ENCODE measurements at regions not wholly inside any gene's neighbourhood (a gene's known extent, or its start where the extent isn't known, plus 50 kb on each side); places are given as distances from the start of the nearest gene placed in this dataset.

DNA sequence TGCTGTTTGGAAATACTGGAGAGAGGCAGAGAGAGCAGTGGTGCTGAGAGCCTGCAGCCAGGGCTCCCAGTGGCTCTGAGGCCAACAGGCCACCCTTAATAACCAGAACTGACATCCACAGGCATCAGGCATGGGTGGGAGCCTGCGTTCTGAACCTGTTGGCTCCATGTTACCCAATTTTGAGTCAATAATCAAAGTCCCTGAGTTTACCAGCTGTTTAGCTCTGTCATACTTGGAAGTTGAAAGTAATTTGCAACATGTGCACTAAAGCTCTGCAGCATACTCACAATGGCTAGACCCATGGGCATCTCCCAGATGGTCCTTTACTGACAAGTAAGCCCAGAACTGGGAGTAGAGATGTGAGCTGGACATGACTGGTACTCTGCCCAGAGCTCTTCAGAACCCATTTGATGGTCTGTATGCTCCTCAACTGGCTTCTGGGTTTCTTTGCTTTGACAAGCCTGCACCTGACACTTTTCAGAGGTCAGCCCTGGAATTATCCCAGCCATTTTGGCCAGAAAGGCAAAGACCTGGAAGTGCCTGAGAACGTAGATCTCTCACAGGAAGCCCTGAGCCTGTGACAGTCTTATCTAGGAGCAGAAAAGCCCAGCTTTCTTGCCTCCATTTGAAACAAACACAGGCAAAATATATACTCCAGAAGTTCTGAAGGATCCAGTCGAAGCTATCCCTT, 122.4 kb upstream of the CITED2 start:
- H3K27ac ChIP-seq (ENCODE audit: low read depth, low read length) = no peak overlapping the region
- no peaks in the 10 kb centered on the region for H3K36me3 ChIP-seq (ENCODE audit: control insufficient read depth, insufficient read depth, low read length)
- no peaks in the 10 kb centered on the region for H3K27me3 ChIP-seq (ENCODE audit: control insufficient read depth, insufficient read depth, low read length)
- peaks cover 14% of the 10 kb centered on the region for H3K4me1 ChIP-seq (ENCODE audit: control insufficient read depth, insufficient read depth, low read length)
- no peak overlapping the region for H3K9ac ChIP-seq (ENCODE audit: low read length)
- no peak overlapping the region for H3K4me3 ChIP-seq (ENCODE audit: low read depth, low read length)
- peaks cover 7% of the 10 kb centered on the region for H3K9me3 ChIP-seq (ENCODE audit: control insufficient read depth, insufficient read depth, low read depth, low read length)

DNA sequence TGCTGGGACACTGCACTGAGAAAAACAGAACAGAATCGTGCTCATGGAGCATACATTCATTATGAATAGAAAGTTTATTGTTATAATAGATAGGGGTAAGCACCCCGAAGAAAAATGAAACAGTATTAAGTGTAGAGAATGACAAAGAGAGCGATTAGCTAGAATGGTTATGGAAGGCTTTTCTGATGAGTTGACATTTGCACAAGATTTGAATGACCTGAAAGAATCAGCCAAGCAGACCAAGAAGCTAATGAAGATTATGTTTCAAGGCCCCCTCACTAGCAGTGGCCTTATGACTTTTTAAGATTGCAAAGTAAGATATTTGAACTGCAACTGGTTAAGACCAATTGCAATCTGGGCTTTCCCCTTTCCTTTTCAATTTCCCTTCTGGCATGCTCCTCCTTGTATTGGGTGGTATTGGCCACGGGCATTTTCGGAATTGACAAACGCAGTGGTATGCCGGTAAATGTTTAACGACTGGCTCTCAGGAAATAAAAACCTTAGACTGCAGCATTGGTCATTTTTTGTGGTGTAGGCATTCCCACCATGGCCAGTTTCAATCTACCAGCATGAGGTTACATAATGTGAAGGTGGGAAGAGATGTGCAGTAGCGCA, 120.0 kb upstream of the CITED2 start:
- Histone ChIP-seq H3K4me1 (ENCODE audit: control insufficient read depth, insufficient read depth, low read length) (0 out of 2 replicates have a peak, but pooled peaks cover 9% of the 10 kb centered on the region), H3K9ac (ENCODE audit: low read length) (no peak overlapping the region), H3K27me3 (ENCODE audit: control insufficient read depth, insufficient read depth, low read length) (no peaks in the 10 kb centered on the region), H3K9me3 (ENCODE audit: control insufficient read depth, insufficient read depth, low read depth, low read length) (no peaks in the 10 kb centered on the region), H3K36me3 (ENCODE audit: control insufficient read depth, insufficient read depth, low read length) (no peaks in the 10 kb centered on the region), H3K27ac (ENCODE audit: low read depth, low read length) (no peak overlapping the region), H3K4me3 (ENCODE audit: low read depth, low read length) (no peak overlapping the region)

DNA sequence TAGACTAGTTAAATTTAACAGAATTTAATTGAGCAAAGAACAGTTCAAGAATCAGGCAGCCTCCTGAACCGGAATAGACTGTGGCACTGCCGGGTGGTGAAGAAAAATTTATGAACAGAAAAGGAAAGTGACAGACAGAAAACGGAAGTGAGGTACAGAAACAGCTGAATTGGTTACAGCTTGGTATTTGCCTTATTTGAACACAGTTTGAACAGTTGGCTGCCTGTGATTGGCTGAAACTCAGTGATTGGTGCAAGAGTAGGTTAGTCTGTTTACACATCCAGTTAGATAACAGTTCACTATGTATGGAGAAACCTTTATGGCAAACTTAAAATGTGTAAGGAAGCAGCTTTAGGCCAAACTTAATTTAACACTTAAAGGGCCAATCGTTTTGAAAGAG, 116.0 kb upstream of the CITED2 start:
- no peak overlapping the region for H3K27ac ChIP-seq (ENCODE audit: low read depth, low read length)
- H3K27me3 ChIP-seq (ENCODE audit: control insufficient read depth, insufficient read depth, low read length) = no peaks in the 10 kb centered on the region
- no peak overlapping the region for H3K4me3 ChIP-seq (ENCODE audit: low read depth, low read length)
- no peak overlapping the region for H3K9ac ChIP-seq (ENCODE audit: low read length)
- no peaks in the 10 kb centered on the region for H3K36me3 ChIP-seq (ENCODE audit: control insufficient read depth, insufficient read depth, low read length)
- H3K4me1 ChIP-seq (ENCODE audit: control insufficient read depth, insufficient read depth, low read length) = no peaks in the 10 kb centered on the region; the same call in 1 of the 2 replicates
- H3K9me3 ChIP-seq (ENCODE audit: control insufficient read depth, insufficient read depth, low read depth, low read length) = no peaks in the 10 kb centered on the region

DNA sequence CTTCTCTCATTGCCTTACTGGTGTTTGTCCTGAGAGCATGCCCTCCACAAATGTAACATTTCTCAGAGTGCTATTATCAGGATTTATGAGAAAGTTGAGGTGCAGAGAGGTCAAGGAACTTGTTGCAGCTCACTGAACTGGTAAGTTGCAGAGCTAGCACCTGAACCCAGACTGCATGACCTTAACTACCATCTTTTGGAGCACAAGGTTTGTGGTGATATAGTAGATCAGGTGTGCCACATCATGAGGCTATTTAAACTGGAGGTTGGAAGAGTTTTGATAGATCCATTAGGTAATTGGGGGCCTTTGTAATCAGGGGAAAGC, 112.0 kb upstream of the CITED2 start:
- H3K27ac ChIP-seq (ENCODE audit: low read depth, low read length) = no peak overlapping the region

DNA sequence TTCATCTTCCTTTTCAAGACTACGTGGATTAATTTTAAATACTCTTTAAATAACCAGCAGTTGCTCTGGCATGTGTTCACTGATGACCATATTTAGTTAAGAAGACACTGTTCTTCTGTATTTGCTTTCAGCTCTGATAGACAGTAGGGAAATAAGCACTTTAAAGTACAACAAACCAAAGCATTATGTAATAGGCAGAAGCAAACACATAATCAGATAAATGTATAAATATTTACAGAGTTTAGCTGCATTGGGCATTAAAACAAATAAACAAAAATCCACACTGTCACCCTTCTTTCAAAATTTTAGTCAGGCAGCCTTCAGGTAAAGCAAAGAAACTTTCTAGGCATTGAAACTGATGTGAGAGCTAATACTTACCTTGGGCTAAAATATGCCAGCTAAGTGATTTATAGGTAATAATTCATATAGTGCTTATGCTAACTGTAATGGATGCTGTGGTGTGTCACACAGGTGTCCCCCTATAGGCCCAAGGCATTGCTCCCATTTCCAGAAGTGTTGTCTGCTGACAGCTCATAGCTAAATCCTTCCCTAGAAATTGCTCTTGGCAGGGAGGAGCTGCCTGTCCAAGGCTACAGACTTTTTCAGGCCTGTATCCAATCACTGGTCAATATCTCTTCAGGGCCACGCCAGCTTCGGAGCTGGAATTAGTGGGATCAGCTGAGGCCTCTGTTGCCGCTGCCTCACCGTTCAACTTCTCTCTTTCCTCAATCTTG, 111.5 kb upstream of the CITED2 start:
- Histone ChIP-seq H3K4me3 (ENCODE audit: low read depth, low read length) (no peak overlapping the region), H3K9ac (ENCODE audit: low read length) (no peak overlapping the region), H3K27ac (ENCODE audit: low read depth, low read length) (no peak overlapping the region), H3K4me1 (ENCODE audit: control insufficient read depth, insufficient read depth, low read length) (peaks cover 16% of the 10 kb centered on the region), H3K9me3 (ENCODE audit: control insufficient read depth, insufficient read depth, low read depth, low read length) (no peaks in the 10 kb centered on the region), H3K27me3 (ENCODE audit: control insufficient read depth, insufficient read depth, low read length) (no peaks in the 10 kb centered on the region), H3K36me3 (ENCODE audit: control insufficient read depth, insufficient read depth, low read length) (no peaks in the 10 kb centered on the region)

More for the DNA sequence above, 112.0 kb upstream of the CITED2 start:
- H3K9me3 ChIP-seq (ENCODE audit: control insufficient read depth, insufficient read depth, low read depth, low read length) = no peaks in the 10 kb centered on the region
- no peak overlapping the region for H3K4me3 ChIP-seq (ENCODE audit: low read depth, low read length)
- no peaks in the 10 kb centered on the region for H3K36me3 ChIP-seq (ENCODE audit: control insufficient read depth, insufficient read depth, low read length)
- H3K27me3 ChIP-seq (ENCODE audit: control insufficient read depth, insufficient read depth, low read length) = no peaks in the 10 kb centered on the region
- H3K4me1 ChIP-seq (ENCODE audit: control insufficient read depth, insufficient read depth, low read length) = peaks cover 14% of the 10 kb centered on the region
- H3K9ac ChIP-seq (ENCODE audit: low read length) = no peak overlapping the region

DNA sequence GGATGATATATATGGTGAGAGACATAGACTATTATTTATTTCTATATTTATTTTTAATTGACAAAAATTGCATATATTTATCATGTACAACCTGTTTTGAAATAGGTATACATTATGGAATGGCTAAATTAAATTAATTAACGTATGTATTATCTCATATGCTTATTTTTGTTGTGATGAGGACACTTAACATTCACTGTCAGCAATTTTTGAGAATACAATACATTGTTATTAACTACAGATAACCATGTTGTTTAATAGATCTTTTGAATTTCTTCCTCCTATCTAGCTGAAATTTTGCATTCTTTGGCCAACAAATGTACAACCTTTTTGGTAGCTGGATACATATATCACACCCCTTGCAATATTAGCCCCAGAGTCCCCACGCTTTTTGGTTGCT, 110.7 kb upstream of the CITED2 start:
- H3K36me3 ChIP-seq (ENCODE audit: control insufficient read depth, insufficient read depth, low read length) = no peaks in the 10 kb centered on the region
- H3K27ac ChIP-seq (ENCODE audit: low read depth, low read length) = no peak overlapping the region
- H3K9ac ChIP-seq (ENCODE audit: low read length) = no peak overlapping the region
- H3K27me3 ChIP-seq (ENCODE audit: control insufficient read depth, insufficient read depth, low read length) = no peaks in the 10 kb centered on the region
- no peak overlapping the region for H3K4me3 ChIP-seq (ENCODE audit: low read depth, low read length)
- H3K4me1 ChIP-seq (ENCODE audit: control insufficient read depth, insufficient read depth, low read length) = peaks cover 23% of the 10 kb centered on the region
- no peaks in the 10 kb centered on the region for H3K9me3 ChIP-seq (ENCODE audit: control insufficient read depth, insufficient read depth, low read depth, low read length)

DNA sequence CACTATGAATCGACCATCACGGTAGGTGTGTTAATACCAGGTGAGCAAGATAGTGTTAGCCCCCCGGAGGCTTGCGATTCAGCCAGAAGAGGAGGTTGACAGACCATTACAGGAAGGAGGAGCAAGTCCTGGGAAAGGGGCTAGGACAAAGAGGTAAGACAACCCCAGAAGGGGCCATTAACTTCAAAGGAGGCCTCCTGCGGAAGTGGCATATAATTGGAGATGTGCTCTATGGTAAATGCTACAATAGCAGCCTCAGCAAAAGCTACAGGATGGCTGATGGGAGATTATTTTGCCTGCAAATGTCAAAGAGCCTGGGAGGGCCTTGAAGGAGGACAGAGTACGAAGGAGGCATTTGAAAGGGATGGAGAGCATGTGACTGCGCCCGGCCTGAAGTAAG, 108.6 kb upstream of the CITED2 start:
- H3K4me1 ChIP-seq (ENCODE audit: control insufficient read depth, insufficient read depth, low read length) = peaks cover 38% of the 10 kb centered on the region
- no peak overlapping the region for H3K9ac ChIP-seq (ENCODE audit: low read length)
- H3K9me3 ChIP-seq (ENCODE audit: control insufficient read depth, insufficient read depth, low read depth, low read length) = no peaks in the 10 kb centered on the region
- no peak overlapping the region for H3K4me3 ChIP-seq (ENCODE audit: low read depth, low read length)
- H3K27ac ChIP-seq (ENCODE audit: low read depth, low read length) = no peak overlapping the region
- no peaks in the 10 kb centered on the region for H3K27me3 ChIP-seq (ENCODE audit: control insufficient read depth, insufficient read depth, low read length)
- H3K36me3 ChIP-seq (ENCODE audit: control insufficient read depth, insufficient read depth, low read length) = no peaks in the 10 kb centered on the region

DNA sequence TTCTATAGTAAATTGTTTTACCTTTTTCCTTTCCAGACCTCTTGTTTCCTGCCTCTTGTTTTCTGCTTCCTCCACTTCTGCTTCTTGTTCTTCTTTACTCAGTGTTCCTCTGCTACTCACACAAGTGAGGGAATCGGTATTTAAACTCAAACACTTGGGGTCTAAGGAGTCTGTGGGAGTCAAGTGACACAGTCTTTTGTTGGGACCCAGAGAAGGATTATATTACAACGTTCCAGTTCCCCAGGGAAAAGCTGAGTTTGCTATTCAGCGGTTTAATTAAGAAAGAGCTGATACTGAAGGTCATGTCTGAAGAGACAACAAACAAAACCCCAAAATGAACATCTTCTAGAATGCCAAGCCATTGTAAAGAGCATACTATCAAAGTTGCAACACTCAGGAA, 107.8 kb upstream of the CITED2 start:
- no peaks in the 10 kb centered on the region for H3K9me3 ChIP-seq (ENCODE audit: control insufficient read depth, insufficient read depth, low read depth, low read length)
- H3K36me3 ChIP-seq (ENCODE audit: control insufficient read depth, insufficient read depth, low read length) = no peaks in the 10 kb centered on the region
- no peaks in the 10 kb centered on the region for H3K27me3 ChIP-seq (ENCODE audit: control insufficient read depth, insufficient read depth, low read length)
- H3K4me3 ChIP-seq (ENCODE audit: low read depth, low read length) = no peak overlapping the region
- no peak overlapping the region for H3K27ac ChIP-seq (ENCODE audit: low read depth, low read length)
- H3K9ac ChIP-seq (ENCODE audit: low read length) = no peak overlapping the region
- peaks cover 46% of the 10 kb centered on the region for H3K4me1 ChIP-seq (ENCODE audit: control insufficient read depth, insufficient read depth, low read length)

DNA sequence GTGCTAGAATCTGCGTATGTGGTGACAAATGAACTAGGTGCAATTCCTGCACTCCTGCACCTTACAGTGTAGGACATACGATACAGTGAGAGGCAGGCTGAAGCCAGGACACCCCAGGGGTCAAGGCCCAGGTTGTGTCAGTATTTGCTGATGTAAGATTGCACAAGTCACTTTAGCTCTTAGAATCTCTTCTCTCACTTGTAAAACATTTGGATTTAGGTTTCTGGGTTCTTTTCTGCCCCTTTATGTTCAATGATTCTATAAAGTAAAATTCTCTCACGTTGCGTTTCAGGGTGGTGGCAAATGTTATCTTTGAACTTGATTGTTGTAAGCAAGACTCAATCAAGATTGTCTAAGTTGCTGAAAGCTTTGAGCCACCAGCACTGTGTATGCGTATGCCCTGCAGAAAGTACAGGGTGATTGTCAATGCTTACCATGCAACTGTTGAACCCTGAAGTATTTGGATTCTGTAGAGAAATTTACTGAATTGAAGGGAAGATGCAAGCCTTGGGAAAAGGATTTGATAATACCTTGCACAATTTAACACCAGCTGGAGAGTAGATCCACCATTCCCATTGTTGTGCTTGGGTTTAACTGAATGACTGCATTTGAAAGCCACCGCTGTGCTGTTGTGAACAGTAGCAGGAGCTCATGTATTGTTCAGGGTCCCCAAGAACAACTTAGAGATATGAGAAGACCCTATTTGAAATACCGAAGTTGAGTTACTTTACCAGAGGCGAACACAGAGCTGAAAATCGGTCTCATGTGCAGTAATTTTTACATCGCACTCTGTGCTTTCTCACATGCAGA, 106.1 kb upstream of the CITED2 start:
- Histone ChIP-seq H3K4me1 (ENCODE audit: control insufficient read depth, insufficient read depth, low read length) (peaks cover 62% of the 10 kb centered on the region), H3K27me3 (ENCODE audit: control insufficient read depth, insufficient read depth, low read length) (no peaks in the 10 kb centered on the region), H3K36me3 (ENCODE audit: control insufficient read depth, insufficient read depth, low read length) (no peaks in the 10 kb centered on the region), H3K9ac (ENCODE audit: low read length) (no peak overlapping the region), H3K4me3 (ENCODE audit: low read depth, low read length) (no peak overlapping the region), H3K9me3 (ENCODE audit: control insufficient read depth, insufficient read depth, low read depth, low read length) (no peaks in the 10 kb centered on the region), H3K27ac (ENCODE audit: low read depth, low read length) (no peak overlapping the region)

DNA sequence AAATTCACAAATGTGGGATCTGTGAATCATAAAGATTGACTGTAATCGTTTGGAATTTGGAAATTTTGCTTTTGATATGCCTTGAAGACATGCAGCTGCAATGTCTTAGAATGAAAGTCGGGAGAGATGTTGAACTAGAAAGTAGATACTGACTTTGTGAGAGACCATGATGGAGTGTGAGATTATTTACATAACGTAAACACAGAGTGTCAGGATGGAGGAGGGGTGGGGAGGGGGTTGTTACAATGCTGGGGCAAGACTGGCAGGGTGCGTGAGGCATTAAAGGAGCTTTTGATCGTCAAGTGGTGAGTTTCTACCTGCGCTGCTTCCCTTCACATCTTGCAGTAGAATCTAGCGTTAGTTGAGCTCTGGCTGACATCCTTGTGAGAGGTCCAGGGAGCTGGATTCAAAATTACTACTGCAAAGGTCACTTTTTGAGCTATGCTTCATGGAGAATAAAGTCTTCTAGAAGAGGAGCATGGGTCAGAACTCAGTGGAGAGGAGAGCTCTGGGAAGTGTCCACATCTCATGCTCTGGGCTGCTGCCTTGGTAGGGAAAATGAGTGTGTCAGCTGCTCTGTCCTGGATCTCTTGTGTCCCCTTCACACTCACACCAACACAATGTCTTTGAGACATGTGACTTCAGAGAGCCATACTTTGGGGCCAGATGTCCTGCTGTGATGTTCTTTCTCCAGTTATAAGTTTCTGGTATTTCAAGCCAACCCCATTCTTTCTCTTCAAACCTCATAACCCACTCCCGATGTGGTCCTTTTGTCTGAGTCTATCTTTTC, 105.2 kb upstream of the CITED2 start:
- no peak overlapping the region for H3K9ac ChIP-seq (ENCODE audit: low read length)
- H3K9me3 ChIP-seq (ENCODE audit: control insufficient read depth, insufficient read depth, low read depth, low read length) = no peaks in the 10 kb centered on the region
- H3K4me1 ChIP-seq (ENCODE audit: control insufficient read depth, insufficient read depth, low read length) = peaks cover 71% of the 10 kb centered on the region
- H3K27me3 ChIP-seq (ENCODE audit: control insufficient read depth, insufficient read depth, low read length) = no peaks in the 10 kb centered on the region
- H3K4me3 ChIP-seq (ENCODE audit: low read depth, low read length) = no peak overlapping the region
- H3K27ac ChIP-seq (ENCODE audit: low read depth, low read length) = no peak overlapping the region
- H3K36me3 ChIP-seq (ENCODE audit: control insufficient read depth, insufficient read depth, low read length) = no peaks in the 10 kb centered on the region
